WTC11 (cell line): ENCODE measurements at regions not wholly inside any gene's neighbourhood (a gene's known extent, or its start where the extent isn't known, plus 50 kb on each side); places are given as distances from the start of the nearest gene placed in this dataset.

ENCODE experiments used
- ATAC-seq: fragments of 200-7000 bp; cut with Tn5 transposase; 2 replicates; pipeline ENCODE4 v1.10.0; 2021; ENCODE audit warnings: mild to moderate bottlenecking, moderate library complexity
- CTCF ChIA-PET: fragments of 300-600 bp; sonication (Branson Sonifier 250); formaldehyde crosslinking; loops from one replicate; lab custom pipeline; 2021; ENCODE audit warnings: antibody characterized with exemption; lab: Charles Lee
- POLR2A ChIA-PET: fragments of 350-600 bp; sonication (Branson Sonifier 250); formaldehyde crosslinking; loops from one replicate; lab custom pipeline; 2021; ENCODE audit warnings: antibody characterized with exemption; lab: Charles Lee
- DNase-seq: peaks from one replicate; pipeline ENCODE4 v3.0.0; 2021; ENCODE audit warnings: low spot score
- H3K27ac Mint-ChIP-seq: 2 replicates; pipeline ENCODE4 v1.8.0; 2021; ENCODE audit warnings: mixed read lengths
- H3K27me3 Mint-ChIP-seq: 2 replicates; pipeline ENCODE4 v1.8.0; 2021; ENCODE audit warnings: low read depth, mild to moderate bottlenecking, moderate library complexity, mixed read lengths
- H3K36me3 Mint-ChIP-seq: 2 replicates; pipeline ENCODE4 v1.8.0; 2021; ENCODE audit warnings: mixed read lengths
- H3K4me1 Mint-ChIP-seq: 2 replicates; pipeline ENCODE4 v1.8.0; 2022; ENCODE audit warnings: mixed read lengths
- H3K4me3 Mint-ChIP-seq: 2 replicates; pipeline ENCODE4 v1.8.0; 2021; ENCODE audit warnings: mild to moderate bottlenecking, moderate library complexity, mixed read lengths
- H3K9me3 Mint-ChIP-seq: 2 replicates; pipeline ENCODE4 v1.8.0; 2021; ENCODE audit warnings: mixed read lengths
- ATF6 ChIP-seq: sonication (generic); formaldehyde crosslinking; IDR thresholded peaks from 2 replicates; pipeline ENCODE4 v1.8.1; 2023; ENCODE audit warnings: mild to moderate bottlenecking, missing genetic modification reagents
- CBFB ChIP-seq: sonication (generic); formaldehyde crosslinking; IDR thresholded peaks from 2 replicates; pipeline ENCODE4 v1.8.1; 2022; ENCODE audit warnings: mild to moderate bottlenecking, low read depth, missing genetic modification reagents
- CDX4 ChIP-seq: fragments of 250-450 bp; sonication (Bioruptor Pico); IDR thresholded peaks from 2 replicates; pipeline ENCODE4 v1.9.0; 2021; ENCODE audit warnings: moderate library complexity, mild to moderate bottlenecking, inconsistent platforms, borderline replicate concordance
- E2F1 ChIP-seq: sonication (generic); formaldehyde crosslinking; IDR thresholded peaks from 2 replicates; pipeline ENCODE4 v1.8.0; 2022; ENCODE audit warnings: mild to moderate bottlenecking, missing genetic modification reagents
- ESRRA ChIP-seq: sonication (generic); formaldehyde crosslinking; IDR thresholded peaks from 2 replicates; pipeline ENCODE4 v1.8.1; 2022; ENCODE audit warnings: mild to moderate bottlenecking, missing genetic modification reagents, borderline replicate concordance
- GRHL2 ChIP-seq: fragments of 250-450 bp; sonication (Bioruptor Pico); IDR thresholded peaks from 2 replicates; pipeline ENCODE4 v1.8.0; 2022; ENCODE audit warnings: mild to moderate bottlenecking, moderate library complexity; ENCODE audit not compliant: insufficient replicate concordance, severe bottlenecking
- JAZF1 ChIP-seq: fragments of 250-450 bp; sonication (Bioruptor Pico); IDR thresholded peaks from 2 replicates; pipeline ENCODE4 v1.9.0; 2021; ENCODE audit warnings: moderate library complexity, mild to moderate bottlenecking, inconsistent platforms
- KAT7 ChIP-seq: sonication (generic); formaldehyde crosslinking; IDR thresholded peaks from 2 replicates; pipeline ENCODE4 v1.8.1; 2023; ENCODE audit warnings: missing genetic modification reagents, mild to moderate bottlenecking, borderline replicate concordance
- MLX ChIP-seq: sonication (generic); formaldehyde crosslinking; IDR thresholded peaks from 2 replicates; pipeline ENCODE4 v1.8.1; 2023; ENCODE audit warnings: mild to moderate bottlenecking, missing genetic modification reagents, moderate library complexity
- MYBL2 ChIP-seq: sonication (generic); formaldehyde crosslinking; IDR thresholded peaks from 2 replicates; pipeline ENCODE4 v1.8.1; 2023; ENCODE audit warnings: mild to moderate bottlenecking, moderate library complexity, missing genetic modification reagents
- PREB ChIP-seq: sonication (generic); formaldehyde crosslinking; IDR thresholded peaks from 2 replicates; pipeline ENCODE4 v1.8.1; 2022; ENCODE audit warnings: mild to moderate bottlenecking, missing genetic modification reagents, moderate library complexity, borderline replicate concordance
- TP53 ChIP-seq: sonication (generic); formaldehyde crosslinking; IDR thresholded peaks from 2 replicates; pipeline ENCODE4 v1.8.1; 2023; ENCODE audit warnings: mild to moderate bottlenecking, missing genetic modification reagents
- ZNF121 ChIP-seq: sonication (generic); formaldehyde crosslinking; IDR thresholded peaks from 2 replicates; pipeline ENCODE4 v1.8.0; 2023; ENCODE audit warnings: missing genetic modification reagents
- ZNF281 ChIP-seq: sonication (generic); formaldehyde crosslinking; IDR thresholded peaks from 2 replicates; pipeline ENCODE4 v1.8.0; 2023; ENCODE audit warnings: mild to moderate bottlenecking, missing genetic modification reagents
- ZNF423 ChIP-seq: fragments of 250-450 bp; sonication (Bioruptor Pico); IDR thresholded peaks from 2 replicates; pipeline ENCODE4 v2.1.2; 2022; ENCODE audit warnings: mild to moderate bottlenecking, moderate library complexity
- ZNF532 ChIP-seq: fragments of 250-450 bp; sonication (Bioruptor Pico); IDR thresholded peaks from 2 replicates; pipeline ENCODE4 v1.9.0; 2021; ENCODE audit warnings: mild to moderate bottlenecking, borderline replicate concordance

GRCh38 chr10:123409884-123410283, 255.7 kb downstream of the BUB3 start (continued):
- TF ChIP-seq GRHL2 (CRISPR knock-in tag) (no peak), MLX (no peak)

GRCh38 chr10:123413353-123413752, 252.8 kb upstream of the GPR26 start:
- no peaks in the 10 kb centered on the region for H3K27me3 Mint-ChIP-seq
- ChIA-PET CTCF (no interaction called here), POLR2A (no interaction called here)
- H3K4me3 Mint-ChIP-seq = no peak overlapping the region
- no peaks in the 10 kb centered on the region for H3K9me3 Mint-ChIP-seq
- no peaks in the 10 kb centered on the region for H3K4me1 Mint-ChIP-seq
- H3K27ac Mint-ChIP-seq = no peak overlapping the region
- no peaks in the 10 kb centered on the region for H3K36me3 Mint-ChIP-seq
- no peak for TF ChIP-seq E2F1
- TF ChIP-seq CBFB (CRISPR knock-in tag) = no peak
- TF ChIP-seq ZNF121 (CRISPR knock-in tag) = no peak
- DNase-seq (no peak), ATAC-seq (no peak)

- CTCF ChIA-PET = no interaction called here
- H3K27ac Mint-ChIP-seq = no peak overlapping the region
- TF ChIP-seq ATF6 (CRISPR knock-in tag) = no peak
- no peak for TF ChIP-seq ESRRA
Measured at GRCh38 chr10:123415523-123415922, 250.6 kb upstream of the GPR26 start.

GRCh38 chr10:123417414-123417813, 248.7 kb upstream of the GPR26 start:
- Mint-ChIP-seq H3K27me3 (no peaks in the 10 kb centered on the region), H3K36me3 (no peaks in the 10 kb centered on the region), H3K4me1 (0 out of 2 replicates have a peak, but pooled peaks cover 3% of the 10 kb centered on the region), H3K27ac (no peak overlapping the region), H3K9me3 (no peaks in the 10 kb centered on the region), H3K4me3 (no peak overlapping the region)
- POLR2A ChIA-PET = no interaction called here
- CTCF ChIA-PET = no interaction called here
- ATAC-seq (no peak), DNase-seq (no peak)
- TF ChIP-seq MYBL2 (no peak), PREB (CRISPR knock-in tag) (no peak), ZNF532 (CRISPR knock-in tag) (no peak), ZNF281 (CRISPR knock-in tag) (no peak), CBFB (CRISPR knock-in tag) (no peak), CDX4 (CRISPR knock-in tag) (no peak), TP53 (CRISPR knock-in tag) (no peak), ZNF423 (CRISPR knock-in tag) (no peak), JAZF1 (no peak), KAT7 (no peak)

More at GRCh38 chr10:123415523-123415922, 250.6 kb upstream of the GPR26 start:
- Mint-ChIP-seq H3K9me3 (no peaks in the 10 kb centered on the region), H3K27me3 (no peaks in the 10 kb centered on the region), H3K4me3 (no peak overlapping the region), H3K4me1 (0 out of 2 replicates have a peak, but pooled peaks cover 3% of the 10 kb centered on the region), H3K36me3 (no peaks in the 10 kb centered on the region)
- POLR2A ChIA-PET = no interaction called here
- DNase-seq = no peak
- ATAC-seq = no peak
